K562 (cell line): ENCODE measurements at regions not wholly inside any gene's neighbourhood (a gene's known extent, or its start where the extent isn't known, plus 50 kb on each side); places are given as distances from the start of the nearest gene placed in this dataset.

Experiments
- ATAC-seq: fragments of 200-7000 bp; cut with Tn5 transposase; 3 replicates; pipeline ENCODE4 v1.9.1; 2020; ENCODE audit warnings: moderate library complexity
- BruUV-seq: library from RNA; stranded (reverse); fragments of 400-500 nt; replicated peaks from 2 replicates; lab custom pipeline; 2021; lab: Mats Ljungman, UMichigan
- CTCF ChIA-PET: fragments of 300-600 bp; formaldehyde crosslinking; extraction: SDS; loops from one replicate; lab custom pipeline; 2021; ENCODE audit warnings: low intra/inter-chr PET ratio; lab: Yijun Ruan, JAX
- POLR2A ChIA-PET: fragments of 300-600, 350-650 bp; sonication (Branson Sonifier 250); formaldehyde crosslinking; extraction: SDS; loops from one replicate; lab custom pipeline; 2021; ENCODE audit warnings: antibody characterized with exemption, inconsistent platforms; lab: Yijun Ruan, JAX
- DNase-seq, 4 experiments: peaks; one replicate each; pipeline versions ENCODE4 v3.0.0 to v3.0.0-alpha.2; 2011 to 2018; ENCODE audit warnings: low spot score in 3 of 4, mixed read lengths in 3 of 4; ENCODE audit errors: extremely low read depth in 1 of 4
- FAIRE-seq: peaks from 2 replicates; lab custom pipeline; 2011; peaks lifted over from hg19 to GRCh38; lab: Jason Lieb, UNC
- H2AFZ ChIP-seq: 2 replicates; pipeline ENCODE4 v1.6.0; 2011; ENCODE audit warnings: low read depth, low read length, control low read depth, inconsistent platforms
- H3K27ac ChIP-seq: fragments of 200-600 bp; 3 replicates; pipeline ENCODE4 v1.8.0; 2011; ENCODE audit warnings: low read depth, mild to moderate bottlenecking, control low read depth, inconsistent platforms, low read length, moderate library complexity, mixed read lengths; ENCODE audit errors: extremely low read depth
- H3K27me3 ChIP-seq, 2 experiments: fragments of 300-600 bp in 1 of 2; 2 replicates in 1 of 2; 3 replicates in 1 of 2; pipeline versions ENCODE4 v1.6.0 to v1.8.0; 2011; ENCODE audit warnings: inconsistent platforms in 2 of 2, low read length in 2 of 2, mild to moderate bottlenecking in 1 of 2, mixed read lengths in 1 of 2, moderate library complexity in 1 of 2; ENCODE audit not compliant: control insufficient read depth in 2 of 2, insufficient read depth in 2 of 2
- H3K36me3 ChIP-seq: fragments of 300-600 bp; 3 replicates; pipeline ENCODE4 v1.8.0; 2011; ENCODE audit warnings: mild to moderate bottlenecking, low read length, inconsistent platforms; ENCODE audit not compliant: control insufficient read depth, insufficient read depth
- H3K4me1 ChIP-seq, 2 experiments: fragments of 200-600 bp in 1 of 2; replicated peaks in 1 of 2; 2 replicates in 1 of 2; 3 replicates in 1 of 2; pipeline versions ENCODE4 v1.5.1 to v1.8.0; 2011; ENCODE audit warnings: inconsistent platforms in 2 of 2, low read length in 2 of 2, mild to moderate bottlenecking in 1 of 2, mixed read lengths in 1 of 2, moderate library complexity in 1 of 2; ENCODE audit not compliant: control insufficient read depth in 2 of 2, insufficient read depth in 2 of 2
- H3K4me2 ChIP-seq: 2 replicates; pipeline ENCODE4 v1.6.1; 2011; ENCODE audit warnings: low read length, control low read depth, inconsistent platforms, mixed read lengths; ENCODE audit not compliant: insufficient read depth
- H3K4me3 ChIP-seq: fragments of 200-600 bp; sonication (generic), shearing (Covaris generic); 2 replicates; pipeline ENCODE4 v1.5.1; 2016; ENCODE audit warnings: control low read depth, inconsistent platforms
- H3K79me2 ChIP-seq: fragments of 200-600 bp; 3 replicates; pipeline ENCODE4 v1.8.0; 2011; ENCODE audit warnings: low read length, inconsistent platforms; ENCODE audit not compliant: control insufficient read depth, insufficient read depth
- H3K9ac ChIP-seq, 2 experiments: 2 replicates each; pipeline versions ENCODE4 v1.6.0 to v1.6.1; 2011; ENCODE audit warnings: low read depth in 2 of 2, low read length in 2 of 2, control low read depth in 1 of 2, inconsistent platforms in 1 of 2, mild to moderate bottlenecking in 1 of 2, mixed read lengths in 1 of 2; ENCODE audit not compliant: insufficient read depth in 1 of 2
- H3K9me1 ChIP-seq: one replicate; pipeline ENCODE4 v1.6.0; 2011; ENCODE audit warnings: inconsistent platforms, mild to moderate bottlenecking, low read length, moderate library complexity; ENCODE audit not compliant: control insufficient read depth, insufficient read depth
- H3K9me3 ChIP-seq: replicated peaks from 2 replicates; pipeline ENCODE4 v1.5.1; 2011; ENCODE audit warnings: low read depth, low read length, inconsistent platforms; ENCODE audit not compliant: control insufficient read depth, insufficient read depth
- H4K20me1 ChIP-seq: replicated peaks from 2 replicates; pipeline ENCODE4 v1.6.1; 2011; ENCODE audit warnings: low read length, inconsistent platforms, mixed read lengths; ENCODE audit not compliant: control insufficient read depth, insufficient read depth
- CUX1 ChIP-seq: fragments of 200-800 bp; sonication (Bioruptor generic); IDR thresholded peaks from 2 replicates; pipeline ENCODE4 v1.6.1; 2016; ENCODE audit warnings: missing genetic modification characterization, missing compliant biosample characterization
- E4F1 ChIP-seq: fragments of 250-450 bp; sonication (Bioruptor Pico); IDR thresholded peaks from 2 replicates; pipeline ENCODE4 v1.5.0; 2021; ENCODE audit warnings: mild to moderate bottlenecking, borderline replicate concordance
- FOXA1 ChIP-seq: fragments of 450-650 bp; IDR thresholded peaks from 2 replicates; pipeline ENCODE4 v1.6.1; 2016; ENCODE audit warnings: mild to moderate bottlenecking, borderline replicate concordance
- HEY1 ChIP-seq: fragments of 250-450 bp; sonication (Bioruptor Pico); IDR thresholded peaks from 2 replicates; pipeline ENCODE4 v1.5.0; 2020; ENCODE audit warnings: mild to moderate bottlenecking, moderate library complexity, borderline replicate concordance
- KLF1 ChIP-seq: fragments of 450-650 bp; IDR thresholded peaks from 2 replicates; pipeline ENCODE4 v1.6.1; 2016; ENCODE audit warnings: missing genetic modification characterization, missing compliant biosample characterization
- SIN3A ChIP-seq, 2 experiments: fragments of 150-350 bp in 1 of 2; IDR thresholded peaks; 2 replicates each; pipeline ENCODE4 v1.6.1; 2011 to 2016; ENCODE audit warnings: borderline replicate concordance in 2 of 2, low read depth in 2 of 2, low read length in 2 of 2, mild to moderate bottlenecking in 2 of 2, moderate library complexity in 2 of 2; ENCODE audit not compliant: control insufficient read depth in 1 of 2
- ZBTB11 ChIP-seq, 3 experiments: fragments of 200-800 bp in 1 of 3; fragments of 250-450 bp in 1 of 3; fragments of 450-650 bp in 1 of 3; sonication (Bioruptor Pico) in 1 of 3; sonication (Bioruptor generic) in 1 of 3; formaldehyde crosslinking in 1 of 3; IDR thresholded peaks; 2 replicates each; pipeline versions ENCODE4 v1.6.1 to v1.8.0; 2016 to 2022; ENCODE audit warnings: mild to moderate bottlenecking in 2 of 3, missing genetic modification characterization in 2 of 3, missing compliant biosample characterization in 1 of 3, moderate library complexity in 1 of 3
- ZNF263 ChIP-seq: sonication (generic); formaldehyde crosslinking; IDR thresholded peaks from 2 replicates; pipeline ENCODE4 v1.8.0; 2022; ENCODE audit warnings: mild to moderate bottlenecking, missing genetic modification reagents, borderline replicate concordance
- WGBS: fragments of 100-300 bp; shearing (Covaris generic); methylation state at CpG from one replicate; pipeline ENCODE4 v1.1.6; 2016; ENCODE audit warnings: low coverage, mixed read lengths; ENCODE audit not compliant: insufficient coverage; ENCODE audit errors: missing lambda C conversion rate; 5-methylcytosine and 5-hydroxymethylcytosine counted together
- in situ Hi-C: fragments of 300-500 bp; cut with MboI; formaldehyde crosslinking; loops from 4 replicates; pipeline ENCODE4 v1.15.0; 2018; ENCODE audit warnings: inconsistent platforms, mixed read lengths
- intact Hi-C: fragments of 100-400 bp; cut with micrococcal nuclease; formaldehyde crosslinking; loops from 2 replicates; pipeline ENCODE4 v1.14.2; 2022

- Histone ChIP-seq H3K9me3 (no peaks in the 10 kb centered on the region), H3K27me3 (peaks cover 6 to 8% of the 10 kb centered on the region in 2 experiments; a peak in 4 of 5 replicates), H3K4me1 (no peaks in the 10 kb centered on the region), H2AFZ (no peak overlapping the region), H3K36me3 (no peaks in the 10 kb centered on the region), H4K20me1 (no peaks in the 10 kb centered on the region), H3K27ac (no peak overlapping the region), H3K9ac (no peak overlapping the region), H3K79me2 (no peaks in the 10 kb centered on the region), H3K4me2 (no peak overlapping the region), H3K4me3 (no peak overlapping the region), H3K9me1 (no peaks in the 10 kb centered on the region)
- CTCF ChIA-PET, result no interaction called here
- WGBS, result 0% methylated on average over 6 of the region's 6 CpGs
- TF ChIP-seq SIN3A (IDR thresholded peaks at IDR 0.05; ENCODE audit: borderline replicate concordance in 2 of 2, control insufficient read depth in 1 of 2, low read depth in 2 of 2, low read length in 2 of 2) (no peak), ZNF263 (CRISPR knock-in tag) (no peak), FOXA1 (no peak), CUX1 (no peak), KLF1 (tag) (no peak), E4F1 (CRISPR knock-in tag) (no peak), HEY1 (CRISPR knock-in tag) (no peak), ZBTB11 (CRISPR knock-in tag; IDR thresholded peaks at IDR 0.05) (no peak)
- no TSS peak for BruUV-seq
- FAIRE-seq, result no peak
- POLR2A ChIA-PET, result no interaction called here
- no peak; the same call in 2 of the 3 replicates for ATAC-seq
- no peak for DNase-seq
- in situ Hi-C loops (no loop called here), intact Hi-C loops (no loop called here)
Observed at GRCh38 chr9:108743901-108744371, 111.8 kb downstream of the ACTL7B start.
